Choroid plexus epithelial cell (primary cell): ENCODE measurements at regions not wholly inside any gene's neighbourhood (a gene's known extent, or its start where the extent isn't known, plus 50 kb on each side); places are given as distances from the start of the nearest gene placed in this dataset.

Experiments
- DNase-seq: peaks from one replicate; pipeline ENCODE4 v3.0.0-alpha.2; 2010; ENCODE audit warnings: low read depth
- H3K4me3 ChIP-seq: 2 replicates; pipeline ENCODE4 v1.5.1; 2011; ENCODE audit warnings: low read depth, mild to moderate bottlenecking, control low read depth, low read length, moderate library complexity
- CTCF ChIP-seq: conservative IDR thresholded peaks from 2 replicates; pipeline ENCODE4 v1.5.1; 2011; ENCODE audit warnings: low read depth, mild to moderate bottlenecking, control low read depth, inconsistent platforms, low read length, moderate library complexity

- no peak overlapping the region for H3K4me3 ChIP-seq
- no peak for TF ChIP-seq CTCF
- DNase-seq = no peak
Measured at GRCh38 chr16:54631782-54632181, 298.9 kb upstream of the IRX5 start.

- H3K4me3 ChIP-seq = no peak overlapping the region
- DNase-seq = peak; percentile 25
- no peak for TF ChIP-seq CTCF
Measured at GRCh38 chr16:54630284-54630967, 300.2 kb upstream of the IRX5 start.

GRCh38 chr16:54628796-54629625, 301.7 kb upstream of the IRX5 start:
- no peak overlapping the region for H3K4me3 ChIP-seq
- TF ChIP-seq CTCF = no peak
- DNase-seq = no peak

- DNase-seq = no peak
- no peak overlapping the region for H3K4me3 ChIP-seq
- TF ChIP-seq CTCF = no peak
Measured at GRCh38 chr16:54627616-54628015, 303.0 kb upstream of the IRX5 start.

GRCh38 chr16:54623636-54624035, 307.0 kb upstream of the IRX5 start:
- no peak overlapping the region for H3K4me3 ChIP-seq
- no peak for TF ChIP-seq CTCF

GRCh38 chr16:54620197-54620596, 310.5 kb upstream of the IRX5 start:
- no peak overlapping the region for H3K4me3 ChIP-seq
- no peak for TF ChIP-seq CTCF
- no peak for DNase-seq

More at GRCh38 chr16:54623636-54624035, 307.0 kb upstream of the IRX5 start:
- DNase-seq = no peak
